B cell (primary cell): ENCODE measurements at regions not wholly inside any gene's neighbourhood (a gene's known extent, or its start where the extent isn't known, plus 50 kb on each side); places are given as distances from the start of the nearest gene placed in this dataset.

Experiments used
- ATAC-seq: fragments of 200-7000 bp; cut with Tn5 transposase; one replicate; pipeline ENCODE4 v1.10.0; 2021; ENCODE audit warnings: low read depth, mild to moderate bottlenecking, moderate number of reproducible peaks, moderate library complexity
- CTCF ChIA-PET: fragments of 350-600 bp; sonication (Branson Sonifier 250); formaldehyde crosslinking; loops from one replicate; lab custom pipeline; 2021; ENCODE audit warnings: antibody characterized with exemption, inconsistent platforms; lab: Charles Lee
- POLR2A ChIA-PET: fragments of 350-600 bp; sonication (Branson Sonifier 250); formaldehyde crosslinking; loops from one replicate; lab custom pipeline; 2021; ENCODE audit warnings: antibody characterized with exemption; lab: Charles Lee
- DNase-seq: peaks from one replicate; pipeline ENCODE4 v3.0.0; 2013
- H2AFZ ChIP-seq: 2 replicates; pipeline ENCODE4 v1.6.1; 2012; ENCODE audit warnings: mild to moderate bottlenecking, low read depth, low read length; ENCODE audit not compliant: insufficient read depth, poor library complexity, severe bottlenecking
- H3K27ac ChIP-seq, 2 donors: 1 replicate in 1 of 2; 2 replicates in 1 of 2; pipeline ENCODE4 v1.5.1; 2012 to 2013; ENCODE audit warnings: low read length in 2 of 2, mild to moderate bottlenecking in 2 of 2, moderate library complexity in 1 of 2
- H3K27me3 ChIP-seq, 4 experiments: fragments of 200-600 bp in 1 of 4; sonication (generic) in 1 of 4; replicated peaks in 1 of 4; 1 replicate in 2 of 4; 2 replicates in 2 of 4; pipeline versions ENCODE4 v1.6.1 to v1.7.0; 2013 to 2016; ENCODE audit warnings: low read length in 3 of 4, mild to moderate bottlenecking in 2 of 4, mixed read lengths in 1 of 4, moderate library complexity in 1 of 4; ENCODE audit not compliant: insufficient read depth in 4 of 4, control insufficient read depth in 3 of 4; ENCODE audit errors: control extremely low read depth in 1 of 4
- H3K36me3 ChIP-seq, 2 experiments: replicated peaks in 1 of 2; 1 replicate in 1 of 2; 2 replicates in 1 of 2; pipeline versions ENCODE4 v1.6.1 to v1.7.1; 2013; ENCODE audit warnings: low read length in 1 of 2; ENCODE audit not compliant: insufficient read depth in 2 of 2, control insufficient read depth in 1 of 2; ENCODE audit errors: control extremely low read depth in 1 of 2, extremely low read depth in 1 of 2
- H3K4me1 ChIP-seq, 2 donors: fragments of 200-600 bp in 1 of 2; sonication (generic) in 1 of 2; 1 replicate in 1 of 2; 2 replicates in 1 of 2; pipeline versions ENCODE4 v1.5.1 to v1.6.1; 2013 to 2017; ENCODE audit warnings: low read length in 2 of 2; ENCODE audit not compliant: control insufficient read depth in 2 of 2, insufficient read depth in 2 of 2
- H3K4me2 ChIP-seq: replicated peaks from 2 replicates; pipeline ENCODE3; 2012; ENCODE audit warnings: mild to moderate bottlenecking, low read depth, low read length; ENCODE audit not compliant: poor library complexity, severe bottlenecking
- H3K4me3 ChIP-seq, 5 experiments: fragments of 200-600 bp in 1 of 5; sonication (generic) in 1 of 5; 1 replicate in 3 of 5; 2 replicates in 2 of 5; pipeline versions ENCODE4 v1.5.1 to v1.7.0; 2011 to 2016; ENCODE audit warnings: low read length in 4 of 5, mild to moderate bottlenecking in 4 of 5, low read depth in 2 of 5, control low read depth in 1 of 5, moderate library complexity in 1 of 5; ENCODE audit not compliant: insufficient read depth in 1 of 5; ENCODE audit errors: control extremely low read depth in 1 of 5, extremely low read depth in 1 of 5
- H3K79me2 ChIP-seq: fragments of 200-600 bp; sonication (generic); one replicate; pipeline ENCODE4 v1.6.0; 2016; ENCODE audit warnings: low read length; ENCODE audit not compliant: control insufficient read depth, insufficient read depth
- H3K9ac ChIP-seq: fragments of 200-600 bp; sonication (generic); 2 replicates; pipeline ENCODE4 v1.6.1; 2017; ENCODE audit warnings: mild to moderate bottlenecking, low read length, moderate library complexity
- H3K9me3 ChIP-seq, 3 donors: one replicate each; pipeline versions ENCODE4 v1.6.1 to v1.7.1; 2013; ENCODE audit warnings: low read length in 2 of 3; ENCODE audit not compliant: control insufficient read depth in 2 of 3, insufficient read depth in 1 of 3; ENCODE audit errors: control extremely low read depth in 1 of 3
- H4K20me1 ChIP-seq: 2 replicates; pipeline ENCODE4 v1.6.0; 2012; ENCODE audit warnings: mild to moderate bottlenecking, low read length; ENCODE audit not compliant: insufficient read depth, control insufficient read depth, poor library complexity, severe bottlenecking
- H3K27ac Mint-ChIP-seq: one replicate; pipeline ENCODE4 v1.8.0; 2021; ENCODE audit warnings: mixed read lengths
- H3K27me3 Mint-ChIP-seq: one replicate; pipeline ENCODE4 v1.8.0; 2021; ENCODE audit warnings: mixed read lengths
- H3K4me1 Mint-ChIP-seq: one replicate; pipeline ENCODE4 v1.8.0; 2021; ENCODE audit warnings: mixed read lengths
- H3K4me3 Mint-ChIP-seq: one replicate; pipeline ENCODE4 v1.8.0; 2021; ENCODE audit warnings: mixed read lengths
- H3K9me3 Mint-ChIP-seq: one replicate; pipeline ENCODE4 v1.8.0; 2022; ENCODE audit warnings: mixed read lengths; ENCODE audit not compliant: insufficient read depth
- CTCF ChIP-seq: fragments of 200-600 bp; IDR thresholded peaks from one replicate; pipeline ENCODE4 v1.8.0; 2022; ENCODE audit warnings: antibody characterized with exemption, mild to moderate bottlenecking
- EZH2 ChIP-seq: IDR thresholded peaks from 2 replicates; pipeline ENCODE4 v1.6.1; 2012; ENCODE audit warnings: borderline replicate concordance, low read depth, mild to moderate bottlenecking, moderate library complexity, low read length; ENCODE audit not compliant: insufficient read depth, poor library complexity, severe bottlenecking
- WGBS: methylation state at CpG from one replicate; pipeline ENCODE4 v1.1.5; 2013; ENCODE audit warnings: missing lambda C conversion rate; ENCODE audit not compliant: insufficient coverage; 5-methylcytosine and 5-hydroxymethylcytosine counted together
- intact Hi-C: fragments of 100-400 bp; cut with micrococcal nuclease; formaldehyde crosslinking; loops from one replicate; pipeline ENCODE4 v1.10.0; 2022

- CTCF ChIA-PET: no interaction called here
- WGBS: 75% methylated on average over 1 of the region's 3 CpGs
Observed at GRCh38 chr4:133596459-133596858, 447.4 kb downstream of the PCDH10 start.

More at GRCh38 chr4:133596459-133596858, 447.4 kb downstream of the PCDH10 start:
- intact Hi-C loops: no loop called here
- Histone ChIP-seq H3K79me2 (no peaks in the 10 kb centered on the region), H4K20me1 (no peaks in the 10 kb centered on the region), H3K9me3 (peaks cover 0 to 4% (median 0%) of the 10 kb centered on the region in 3 donors), H3K4me3 (no peak overlapping the region), H3K27me3 (no peaks in the 10 kb centered on the region), H3K4me1 (no peaks in the 10 kb centered on the region), H3K36me3 (no peaks in the 10 kb centered on the region), H2AFZ (no peak overlapping the region), H3K27ac (no peak overlapping the region), H3K9ac (no peak overlapping the region), H3K4me2 (no peak overlapping the region)
- no peak for DNase-seq
- Mint-ChIP-seq H3K9me3 (no peaks in the 10 kb centered on the region), H3K27ac (no peak overlapping the region), H3K4me1 (no peaks in the 10 kb centered on the region), H3K27me3 (no peaks in the 10 kb centered on the region), H3K4me3 (no peak overlapping the region)
- POLR2A ChIA-PET: no interaction called here
- ATAC-seq: no peak
- TF ChIP-seq EZH2 (no peak), CTCF (no peak)
